Activated CD4-positive, alpha-beta T cell treated with anti-CD3 and anti-CD28 coated beads, Interleukin-2, amount 10 ng/mL, durations not matched to agents 7 days and 5 days (primary cell): ENCODE measurements at regions not wholly inside any gene's neighbourhood (a gene's known extent, or its start where the extent isn't known, plus 50 kb on each side); places are given as distances from the start of the nearest gene placed in this dataset.
A peak's percentile ranks its signal among the peaks of the same experiment; 100 is the strongest.

Experiments
- CTCF ChIA-PET: fragments of 350-600 bp; sonication (Branson Sonifier 250); formaldehyde crosslinking; loops from one replicate; lab custom pipeline; 2021; ENCODE audit warnings: antibody characterized with exemption; lab: Charles Lee
- POLR2A ChIA-PET: fragments of 350-600 bp; sonication (Branson Sonifier 250); formaldehyde crosslinking; loops from one replicate; lab custom pipeline; 2021; ENCODE audit warnings: antibody characterized with exemption; lab: Charles Lee
- DNase-seq: peaks from one replicate; pipeline ENCODE4 v3.0.0-alpha.2; 2020
- H3K27ac Mint-ChIP-seq: one replicate; pipeline ENCODE4 v1.8.0; 2021; ENCODE audit warnings: mild to moderate bottlenecking, moderate library complexity, mixed read lengths
- H3K27me3 Mint-ChIP-seq: one replicate; pipeline ENCODE4 v1.8.0; 2021; ENCODE audit warnings: mixed read lengths
- H3K36me3 Mint-ChIP-seq: one replicate; pipeline ENCODE4 v1.8.0; 2021; ENCODE audit warnings: low read depth, mixed read lengths
- H3K4me1 Mint-ChIP-seq: one replicate; pipeline ENCODE4 v1.8.0; 2021; ENCODE audit warnings: mixed read lengths
- H3K4me3 Mint-ChIP-seq: one replicate; pipeline ENCODE4 v1.8.0; 2021; ENCODE audit warnings: mild to moderate bottlenecking, moderate library complexity, mixed read lengths
- H3K9me3 Mint-ChIP-seq: one replicate; pipeline ENCODE4 v1.8.0; 2021; ENCODE audit warnings: mixed read lengths

DNA sequence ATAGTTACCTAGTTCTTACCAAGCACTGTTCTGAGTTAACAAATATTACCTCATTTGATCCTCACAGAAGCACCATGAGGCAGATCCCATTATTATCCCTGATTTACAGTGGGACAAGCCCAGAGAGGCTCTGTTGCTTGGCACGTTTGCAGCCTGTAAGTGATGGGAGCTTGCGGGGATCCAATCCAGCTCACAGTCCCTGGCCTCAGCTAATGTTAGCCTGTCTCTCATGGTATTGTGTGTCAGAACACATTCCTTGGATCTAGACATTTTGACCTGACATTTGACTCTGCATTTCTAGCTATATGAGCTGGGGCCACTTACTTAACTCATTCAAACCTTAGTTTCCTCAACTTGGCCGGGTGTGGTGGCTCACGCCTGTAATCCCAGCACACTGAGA lies 246.9 kb upstream of the LRTM1 start:
- Mint-ChIP-seq H3K27ac (no peak overlapping the region), H3K9me3 (peaks cover 2% of the 10 kb centered on the region), H3K27me3 (no peaks in the 10 kb centered on the region), H3K4me3 (no peak overlapping the region), H3K4me1 (no peaks in the 10 kb centered on the region), H3K36me3 (no peaks in the 10 kb centered on the region)
- no peak for DNase-seq
- POLR2A ChIA-PET, result no interaction called here
- CTCF ChIA-PET, result no interaction called here

DNA sequence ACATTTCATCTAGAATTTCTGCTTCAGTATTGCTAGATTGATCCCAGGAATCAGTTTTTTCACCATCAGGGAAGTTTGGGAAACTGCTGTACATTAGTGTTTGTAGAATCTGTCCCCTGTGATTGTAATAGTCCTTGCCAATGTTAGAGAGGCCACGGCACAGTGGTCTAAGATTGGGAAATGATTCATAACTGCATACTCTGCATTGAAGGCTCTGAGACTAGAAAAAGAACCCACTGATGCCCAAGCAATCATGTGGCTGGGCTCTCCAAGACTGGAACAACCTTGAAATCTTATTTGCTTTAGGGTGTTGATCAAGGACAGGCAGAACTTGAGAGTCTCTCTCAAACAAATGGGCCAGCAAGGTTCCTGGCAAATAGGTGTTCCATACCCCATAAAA lies 245.6 kb upstream of the LRTM1 start:
- H3K4me1 Mint-ChIP-seq, result no peaks in the 10 kb centered on the region
- no peak overlapping the region for H3K27ac Mint-ChIP-seq
- no peak overlapping the region for H3K4me3 Mint-ChIP-seq
- POLR2A ChIA-PET, result no interaction called here
- no peaks in the 10 kb centered on the region for H3K36me3 Mint-ChIP-seq
- H3K27me3 Mint-ChIP-seq, result no peaks in the 10 kb centered on the region
- H3K9me3 Mint-ChIP-seq, result peaks cover 2% of the 10 kb centered on the region
- CTCF ChIA-PET, result interaction anchor here (0.6 kb wide), 1 partner anchor 1083 kb away, joined by 4 read pairs; no protein-coding TSS in a partner anchor
- DNase-seq, result no peak

DNA sequence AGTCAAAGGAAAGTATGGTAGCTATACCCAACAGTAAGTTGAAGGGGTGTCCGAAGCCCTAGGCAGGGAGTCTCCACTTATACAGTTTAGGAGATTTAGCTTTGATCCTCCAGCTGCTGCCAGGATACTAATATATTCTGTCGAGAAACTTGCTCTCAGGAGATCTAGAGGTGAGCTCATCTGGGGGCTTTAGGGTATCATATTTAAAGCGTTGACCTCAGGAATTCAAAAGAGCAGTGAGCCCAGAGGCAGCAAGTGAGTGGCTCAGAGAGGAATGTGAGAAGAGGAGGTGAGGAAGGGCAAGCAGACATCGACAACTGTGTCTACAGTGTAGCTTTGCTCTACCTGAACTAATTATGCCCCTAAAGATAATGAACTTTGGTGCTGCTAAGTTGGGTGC lies 245.1 kb upstream of the LRTM1 start:
- Mint-ChIP-seq H3K9me3 (peaks cover 2% of the 10 kb centered on the region), H3K36me3 (no peaks in the 10 kb centered on the region), H3K4me3 (no peak overlapping the region), H3K27ac (no peak overlapping the region), H3K27me3 (no peaks in the 10 kb centered on the region), H3K4me1 (no peaks in the 10 kb centered on the region)
- ChIA-PET CTCF (interaction anchor here (0.6 kb wide), 1 partner anchor 1083 kb away, joined by 4 read pairs; no protein-coding TSS in a partner anchor), POLR2A (no interaction called here)
- no peak for DNase-seq

DNA sequence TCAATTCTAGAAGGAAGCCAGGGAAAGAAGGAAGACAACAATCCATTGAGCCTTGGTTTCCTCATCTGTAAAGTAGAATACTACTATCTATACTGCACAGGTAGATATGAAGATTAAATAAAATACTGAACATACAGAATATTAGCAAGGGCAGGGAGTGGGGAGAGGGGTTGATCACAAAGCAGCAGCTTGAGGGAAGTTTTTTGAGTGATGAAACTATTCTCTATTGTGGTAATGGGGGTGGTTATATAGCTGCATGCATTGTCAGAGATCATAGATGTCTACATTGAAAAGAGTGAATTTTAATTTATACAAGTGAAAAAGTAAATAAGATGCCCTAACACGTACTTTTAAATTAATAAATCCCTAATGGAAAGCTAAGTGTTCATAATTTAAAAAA lies 242.6 kb upstream of the LRTM1 start:
- Mint-ChIP-seq H3K9me3 (peaks cover 2% of the 10 kb centered on the region), H3K36me3 (no peaks in the 10 kb centered on the region), H3K4me3 (no peak overlapping the region), H3K27me3 (no peaks in the 10 kb centered on the region), H3K4me1 (no peaks in the 10 kb centered on the region), H3K27ac (no peak overlapping the region)
- ChIA-PET POLR2A (no interaction called here), CTCF (no interaction called here)
- no peak for DNase-seq

DNA sequence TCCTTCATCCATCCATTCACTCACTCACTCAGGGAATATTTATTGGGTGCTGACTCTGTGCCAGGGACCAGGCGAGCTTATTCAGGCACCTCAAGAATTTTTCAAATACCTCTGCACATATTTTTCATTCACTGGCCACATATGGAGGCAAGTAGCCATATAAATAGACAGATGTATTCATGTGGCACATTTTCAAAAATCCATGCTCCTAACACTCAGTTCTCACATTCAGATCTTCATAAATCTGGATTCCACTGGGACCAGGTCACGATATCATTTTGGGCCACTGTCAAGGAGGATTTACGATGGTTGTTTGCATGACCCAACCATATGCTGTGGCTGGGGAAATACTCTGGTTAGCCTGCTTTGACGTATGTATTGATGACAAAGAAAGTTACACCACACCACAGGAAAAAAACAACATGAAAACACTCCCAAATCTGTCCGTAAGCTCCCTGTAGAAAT lies 241.8 kb upstream of the LRTM1 start:
- Mint-ChIP-seq H3K4me1 (no peaks in the 10 kb centered on the region), H3K27ac (no peak overlapping the region), H3K36me3 (no peaks in the 10 kb centered on the region), H3K9me3 (peaks cover 2% of the 10 kb centered on the region), H3K4me3 (no peak overlapping the region), H3K27me3 (no peaks in the 10 kb centered on the region)
- ChIA-PET CTCF (no interaction called here), POLR2A (no interaction called here)
- no peak for DNase-seq

DNA sequence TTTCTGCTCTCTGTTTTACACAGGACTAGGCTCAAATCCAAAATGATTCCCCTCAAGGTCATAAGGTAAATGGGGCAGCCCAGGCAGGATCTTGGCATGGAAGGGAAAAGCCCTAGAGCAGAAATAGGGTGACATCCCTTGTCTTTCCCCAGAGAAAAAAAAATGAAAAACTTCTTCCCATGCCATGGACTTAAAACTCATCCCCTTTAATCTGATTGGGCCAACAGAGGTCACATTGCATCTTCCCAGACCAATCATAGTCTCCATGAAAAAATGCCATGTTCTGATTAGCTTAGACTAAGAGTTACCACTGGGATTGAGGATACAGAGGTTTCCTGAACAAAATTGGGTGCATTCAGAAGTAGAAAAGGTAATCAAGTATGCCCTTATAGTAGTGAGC lies 241.3 kb upstream of the LRTM1 start:
- H3K27ac Mint-ChIP-seq, result no peak overlapping the region
- H3K4me1 Mint-ChIP-seq, result no peaks in the 10 kb centered on the region
- H3K36me3 Mint-ChIP-seq, result no peaks in the 10 kb centered on the region
- no peak for DNase-seq
- H3K27me3 Mint-ChIP-seq, result no peaks in the 10 kb centered on the region
- peaks cover 2% of the 10 kb centered on the region for H3K9me3 Mint-ChIP-seq
- no peak overlapping the region for H3K4me3 Mint-ChIP-seq
- ChIA-PET POLR2A (no interaction called here), CTCF (no interaction called here)

DNA sequence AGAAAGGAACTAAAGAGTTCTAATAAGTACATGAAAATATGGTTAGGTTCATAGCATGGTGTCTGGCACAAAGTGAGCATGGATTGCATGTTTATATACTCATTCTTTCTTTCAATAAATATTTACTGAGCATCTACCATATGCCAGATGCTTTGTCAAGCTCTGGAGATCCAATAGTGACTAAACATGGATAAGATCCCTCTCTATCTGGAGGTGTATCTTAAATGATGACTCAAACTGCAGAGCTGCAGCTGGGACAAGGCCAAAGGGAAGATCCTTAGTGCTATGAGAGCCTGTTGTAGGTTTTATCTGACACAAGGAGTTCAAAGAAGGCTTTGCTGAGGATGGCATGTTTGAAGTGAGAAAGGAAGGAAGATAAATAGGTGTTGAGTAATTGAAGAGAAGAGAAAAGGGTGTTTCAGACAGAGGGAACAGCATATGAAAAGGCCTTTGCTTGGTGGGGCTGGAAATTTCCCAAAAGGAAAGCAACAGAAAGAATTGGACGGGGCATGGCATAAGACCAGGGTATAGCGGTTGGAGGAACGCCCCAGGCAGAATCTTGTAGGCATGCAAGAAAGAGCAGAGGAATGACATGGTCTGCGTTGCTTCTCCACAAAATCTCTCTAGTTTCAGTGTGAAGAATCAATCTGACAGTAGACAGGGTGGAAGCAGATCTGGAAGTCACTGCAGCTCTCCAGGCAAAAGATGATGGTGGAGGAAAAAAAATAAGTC lies 239.9 kb upstream of the LRTM1 start:
- Mint-ChIP-seq H3K27me3 (no peaks in the 10 kb centered on the region), H3K4me1 (no peaks in the 10 kb centered on the region), H3K9me3 (peaks cover 2% of the 10 kb centered on the region), H3K27ac (peak overlapping the region; percentile 3), H3K4me3 (no peak overlapping the region), H3K36me3 (no peaks in the 10 kb centered on the region)
- POLR2A ChIA-PET, result no interaction called here
- no peak for DNase-seq
- CTCF ChIA-PET, result no interaction called here

DNA sequence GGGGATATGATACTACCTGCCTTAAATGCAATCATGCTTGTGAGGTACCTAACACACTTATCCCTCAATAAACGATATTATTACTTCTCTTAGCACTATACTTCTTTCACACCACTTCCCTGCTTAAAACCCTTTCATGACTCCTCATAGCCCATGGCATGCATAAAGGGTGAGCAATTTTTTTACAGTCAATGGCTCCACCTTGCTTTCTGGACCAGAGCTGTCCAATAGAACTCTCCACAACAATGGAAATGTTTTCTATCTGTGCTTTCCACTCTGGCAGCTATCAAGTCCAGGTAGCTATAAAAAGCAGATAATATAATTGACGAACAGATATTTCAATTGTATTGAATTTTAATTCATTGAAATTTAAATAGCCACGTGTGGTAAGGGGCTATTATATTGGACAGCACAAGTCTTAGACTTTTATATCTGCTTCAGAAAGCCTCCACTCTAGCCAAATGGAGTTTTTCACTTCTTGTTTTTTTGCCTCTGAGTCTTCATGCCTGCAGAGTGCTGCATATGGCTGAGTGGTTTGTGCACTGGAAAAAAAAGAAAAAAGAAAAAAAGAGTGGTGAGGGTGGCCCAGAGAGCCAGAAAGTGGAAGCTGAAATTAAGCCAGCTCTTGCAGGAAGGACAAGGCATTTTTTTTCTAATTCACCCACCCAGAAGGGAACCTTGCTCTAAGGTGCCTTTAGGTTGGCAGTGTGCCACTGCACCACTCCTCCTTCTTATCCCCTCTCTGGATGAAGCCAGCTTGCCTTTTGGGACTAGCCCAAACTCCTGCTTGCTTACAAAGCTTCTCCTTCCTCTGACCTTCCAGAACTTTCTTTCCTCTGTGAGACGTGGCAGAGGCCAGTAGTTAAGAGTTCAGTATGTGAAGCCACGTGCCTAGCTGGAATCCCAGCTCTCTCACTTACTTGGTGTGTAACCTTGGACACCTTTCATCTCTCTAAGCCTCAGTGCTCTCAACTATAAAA lies 239.0 kb upstream of the LRTM1 start:
- Mint-ChIP-seq H3K27ac (no peak overlapping the region), H3K9me3 (peaks cover 2% of the 10 kb centered on the region), H3K4me3 (no peak overlapping the region), H3K36me3 (no peaks in the 10 kb centered on the region), H3K4me1 (no peaks in the 10 kb centered on the region), H3K27me3 (no peaks in the 10 kb centered on the region)
- ChIA-PET CTCF (no interaction called here), POLR2A (no interaction called here)
- no peak for DNase-seq

DNA sequence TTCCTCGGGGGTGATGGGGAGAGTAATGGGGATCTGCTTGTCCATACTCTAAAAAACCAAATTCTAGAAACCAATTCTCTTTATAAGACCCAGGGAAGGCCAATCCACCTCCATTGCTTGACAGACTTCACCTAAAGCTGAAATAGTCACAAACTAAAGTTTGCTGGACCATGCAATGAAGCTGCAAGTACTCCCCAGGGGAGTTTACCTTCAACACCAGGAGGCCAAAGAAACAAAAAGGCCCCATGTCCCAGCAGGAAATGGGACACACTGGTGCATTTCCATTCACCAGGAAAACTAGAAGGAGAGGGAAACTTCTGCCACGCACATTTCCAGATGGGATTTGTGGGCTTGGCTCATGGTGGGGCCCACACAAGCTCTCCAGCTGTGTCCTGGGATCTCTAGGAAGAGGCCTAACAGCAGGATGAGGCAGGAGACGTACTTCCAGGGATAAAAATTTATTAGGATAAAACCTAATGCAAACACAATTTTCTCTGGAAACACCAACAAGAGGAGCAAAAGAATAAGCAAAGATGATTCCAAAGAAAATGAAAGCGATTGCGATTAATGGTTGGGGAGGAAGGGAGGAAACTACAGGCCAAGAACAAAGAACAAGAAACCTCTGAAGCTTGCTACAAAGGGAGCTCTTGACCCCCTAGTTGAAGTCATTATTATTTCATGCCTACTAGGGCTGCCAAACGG lies 238.0 kb upstream of the LRTM1 start:
- POLR2A ChIA-PET, result no interaction called here

DNA sequence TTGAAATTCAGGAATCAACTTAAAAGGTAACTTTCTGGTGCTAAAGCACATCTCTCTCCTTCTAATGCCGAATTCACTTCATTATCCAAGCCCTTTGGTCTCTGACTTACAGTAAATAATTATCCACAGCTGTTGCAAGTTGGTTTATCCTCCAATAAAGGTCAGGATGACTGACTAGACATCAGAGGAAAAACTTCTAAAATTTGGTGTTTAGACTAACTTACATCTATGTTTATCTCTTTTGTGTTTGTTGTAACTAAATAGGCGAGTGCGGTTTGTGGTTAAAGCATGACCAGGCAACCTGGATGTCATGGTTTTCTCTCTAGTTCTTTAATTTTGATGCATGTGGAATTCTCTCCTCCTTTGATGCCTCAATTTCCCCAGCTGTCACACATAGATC lies 237.4 kb upstream of the LRTM1 start:
- CTCF ChIA-PET, result no interaction called here
- Mint-ChIP-seq H3K27me3 (no peaks in the 10 kb centered on the region), H3K4me3 (no peak overlapping the region), H3K27ac (no peak overlapping the region), H3K4me1 (no peaks in the 10 kb centered on the region), H3K9me3 (no peaks in the 10 kb centered on the region), H3K36me3 (no peaks in the 10 kb centered on the region)
- POLR2A ChIA-PET, result no interaction called here
- DNase-seq, result no peak

More for the DNA sequence above, 238.0 kb upstream of the LRTM1 start:
- Mint-ChIP-seq H3K27me3 (no peaks in the 10 kb centered on the region), H3K9me3 (no peaks in the 10 kb centered on the region), H3K4me1 (no peaks in the 10 kb centered on the region), H3K4me3 (no peak overlapping the region), H3K36me3 (no peaks in the 10 kb centered on the region), H3K27ac (no peak overlapping the region)
- CTCF ChIA-PET, result no interaction called here
- DNase-seq, result no peak

DNA sequence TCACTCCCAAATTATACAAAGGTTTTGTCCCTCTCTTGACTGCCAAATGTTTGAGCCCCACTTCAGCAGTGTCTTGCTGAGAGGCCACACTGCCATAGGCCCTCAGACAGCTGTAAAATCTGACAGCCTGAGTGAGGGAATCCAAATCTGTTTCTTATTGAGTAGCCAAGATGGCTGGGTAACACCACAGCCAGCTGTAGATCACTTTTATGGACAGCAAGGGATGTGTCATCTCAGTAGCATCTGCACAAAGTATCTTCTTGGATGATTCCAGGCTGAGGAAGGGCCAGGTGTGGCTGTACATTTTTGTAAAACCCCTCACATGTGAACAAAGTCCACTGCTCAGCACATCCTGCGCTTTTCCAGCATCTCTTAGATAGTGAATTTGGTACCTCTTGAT lies 237.0 kb upstream of the LRTM1 start:
- Mint-ChIP-seq H3K27ac (no peak overlapping the region), H3K4me3 (no peak overlapping the region), H3K9me3 (no peaks in the 10 kb centered on the region), H3K36me3 (no peaks in the 10 kb centered on the region), H3K4me1 (no peaks in the 10 kb centered on the region), H3K27me3 (no peaks in the 10 kb centered on the region)
- DNase-seq, result no peak
- ChIA-PET CTCF (no interaction called here), POLR2A (no interaction called here)

DNA sequence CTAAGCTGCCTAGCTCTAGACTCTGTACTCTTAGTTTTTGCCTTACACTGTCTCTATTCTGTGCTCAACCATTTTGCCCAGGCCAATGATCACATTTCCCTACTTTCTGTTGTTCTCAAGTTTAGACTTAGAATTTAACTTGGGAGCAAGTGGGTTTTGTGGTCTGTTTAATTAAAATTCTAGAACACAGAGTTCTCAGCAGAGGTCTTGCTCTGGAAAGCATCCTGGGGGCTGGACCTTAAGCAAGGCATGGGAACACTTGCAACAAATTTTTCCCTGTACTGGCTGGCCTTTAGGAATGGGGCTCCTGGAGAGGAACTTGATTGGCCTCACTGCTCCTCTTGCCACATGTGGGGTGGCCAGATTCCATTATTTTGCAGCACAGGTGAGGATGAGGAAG lies 236.3 kb upstream of the LRTM1 start:
- CTCF ChIA-PET, result no interaction called here
- Mint-ChIP-seq H3K27ac (no peak overlapping the region), H3K4me3 (no peak overlapping the region), H3K36me3 (no peaks in the 10 kb centered on the region), H3K27me3 (no peaks in the 10 kb centered on the region), H3K4me1 (no peaks in the 10 kb centered on the region), H3K9me3 (no peaks in the 10 kb centered on the region)
- DNase-seq, result no peak
- POLR2A ChIA-PET, result no interaction called here

DNA sequence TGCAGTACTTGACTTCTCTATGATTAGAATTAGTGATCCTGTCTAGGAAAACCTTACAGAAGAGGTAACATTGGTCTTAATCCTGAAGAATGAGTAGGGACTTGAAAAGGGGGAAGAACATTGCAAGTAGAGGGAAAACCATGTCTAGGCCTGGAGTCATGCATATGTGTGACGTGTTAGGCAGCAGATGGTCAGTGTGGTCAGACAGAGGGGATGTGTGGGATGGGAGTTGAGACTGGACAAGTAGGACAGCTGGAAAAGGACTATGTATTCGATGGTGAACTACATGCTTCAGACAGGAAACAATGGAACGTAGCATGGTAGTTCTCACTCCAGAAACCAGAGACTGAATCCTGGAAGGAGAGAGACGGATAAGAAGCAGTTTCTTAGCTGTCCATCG lies 235.6 kb upstream of the LRTM1 start:
- no peaks in the 10 kb centered on the region for H3K27me3 Mint-ChIP-seq
- CTCF ChIA-PET, result no interaction called here
- no peaks in the 10 kb centered on the region for H3K9me3 Mint-ChIP-seq
- H3K27ac Mint-ChIP-seq, result no peak overlapping the region
- no peak for DNase-seq
- H3K4me3 Mint-ChIP-seq, result no peak overlapping the region
- H3K4me1 Mint-ChIP-seq, result no peaks in the 10 kb centered on the region
- no peaks in the 10 kb centered on the region for H3K36me3 Mint-ChIP-seq
- POLR2A ChIA-PET, result no interaction called here
